SU-DHL-6 (cell line): ENCODE measurements at regions not wholly inside any gene's neighbourhood (a gene's known extent, or its start where the extent isn't known, plus 50 kb on each side); places are given as distances from the start of the nearest gene placed in this dataset.

ENCODE experiments used
- H2AFZ ChIP-seq: fragments of 200-600 bp; sonication (generic); 2 replicates; pipeline ENCODE4 v1.6.1; 2014; ENCODE audit warnings: low read depth, mild to moderate bottlenecking, moderate library complexity, mixed read lengths, antibody characterized with exemption, low read length; ENCODE audit not compliant: severe bottlenecking
- H3F3A ChIP-seq: fragments of 200-600 bp; shearing (Covaris generic); 2 replicates; pipeline ENCODE4 v1.6.0; 2016; ENCODE audit warnings: antibody characterized with exemption, mild to moderate bottlenecking; ENCODE audit not compliant: insufficient read depth
- H3K27ac ChIP-seq: fragments of 200-600 bp; sonication (generic); 2 replicates; pipeline ENCODE4 v1.5.1; 2016; ENCODE audit warnings: low read depth, mild to moderate bottlenecking, low read length, moderate library complexity, mixed read lengths
- H3K27me3 ChIP-seq: fragments of 200-600 bp; sonication (generic), shearing (Covaris generic); 2 replicates; pipeline ENCODE4 v1.6.0; 2014; ENCODE audit warnings: mild to moderate bottlenecking, low read length
- H3K36me3 ChIP-seq: fragments of 200-600 bp; sonication (generic); 2 replicates; pipeline ENCODE4 v1.6.1; 2014; ENCODE audit warnings: mild to moderate bottlenecking, low read length, mixed read lengths
- H3K4me2 ChIP-seq: fragments of 300-600, 200-600 bp; shearing (Covaris generic), sonication (generic); 2 replicates; pipeline ENCODE4 v1.6.0; 2014; ENCODE audit warnings: low read length, low read depth, mild to moderate bottlenecking; ENCODE audit not compliant: poor library complexity, severe bottlenecking
- H3K4me3 ChIP-seq: fragments of 200-600 bp; sonication (generic); 2 replicates; pipeline ENCODE4 v1.5.1; 2014; ENCODE audit warnings: antibody characterized with exemption, low read length, mild to moderate bottlenecking, mixed read lengths; ENCODE audit not compliant: insufficient read depth, poor library complexity, severe bottlenecking
- H3K79me2 ChIP-seq: fragments of 200-600 bp; sonication (generic); 2 replicates; pipeline ENCODE4 v1.6.1; 2014; ENCODE audit warnings: mild to moderate bottlenecking, low read length, moderate library complexity; ENCODE audit not compliant: insufficient read depth
- H3K9ac ChIP-seq: fragments of 200-600 bp; sonication (generic); 2 replicates; pipeline ENCODE4 v1.7.0; 2014; ENCODE audit warnings: mild to moderate bottlenecking, low read length
- H3K9me2 ChIP-seq: fragments of 200-600 bp; sonication (generic); replicated peaks from 2 replicates; pipeline ENCODE4 v1.6.1; 2014; ENCODE audit warnings: low read length; ENCODE audit not compliant: insufficient read depth
- H3K9me3 ChIP-seq: fragments of 200-600 bp; sonication (generic); 2 replicates; pipeline ENCODE4 v1.6.1; 2014; ENCODE audit warnings: low read length, mixed read lengths; ENCODE audit not compliant: insufficient read depth
- H4K20me1 ChIP-seq: fragments of 200-600 bp; sonication (generic); 2 replicates; pipeline ENCODE4 v1.6.1; 2014; ENCODE audit warnings: low read depth, mild to moderate bottlenecking, antibody characterized with exemption, low read length, moderate library complexity, mixed read lengths
- CTCF ChIP-seq: fragments of 200-600 bp; sonication (generic); IDR thresholded peaks from one replicate; pipeline ENCODE4 v1.5.1; 2017; ENCODE audit warnings: antibody characterized with exemption, mild to moderate bottlenecking, low read length, moderate library complexity; ENCODE audit not compliant: insufficient read depth, poor library complexity, severe bottlenecking
- EZH2phosphoT487 ChIP-seq: fragments of 200-600 bp; sonication (generic), shearing (Covaris generic); conservative IDR thresholded peaks from 2 replicates; pipeline ENCODE4 v1.6.1; 2018; ENCODE audit warnings: mild to moderate bottlenecking, antibody characterized with exemption, low read length, moderate library complexity, mixed read lengths

GRCh38 chr16:82368041-82368440 is 198.0 kb upstream of the MPHOSPH6 start:
- Histone ChIP-seq H3K27me3 (no peaks in the 10 kb centered on the region), H4K20me1 (no peaks in the 10 kb centered on the region), H2AFZ (no peak overlapping the region), H3K27ac (no peak overlapping the region), H3K9me2 (no peaks in the 10 kb centered on the region), H3K4me2 (no peak overlapping the region), H3K9ac (no peak overlapping the region), H3F3A (no peaks in the 10 kb centered on the region), H3K9me3 (no peaks in the 10 kb centered on the region), H3K4me3 (no peak overlapping the region), H3K36me3 (no peaks in the 10 kb centered on the region), H3K79me2 (no peaks in the 10 kb centered on the region)
- no peak for TF ChIP-seq CTCF
- TF ChIP-seq EZH2phosphoT487: no peak

GRCh38 chr16:82366462-82366861 is 196.4 kb upstream of the MPHOSPH6 start:
- H3K27me3 ChIP-seq: no peaks in the 10 kb centered on the region
- no peaks in the 10 kb centered on the region for H4K20me1 ChIP-seq
- no peak overlapping the region for H3K9ac ChIP-seq
- no peak overlapping the region for H3K4me3 ChIP-seq
- no peaks in the 10 kb centered on the region for H3K9me3 ChIP-seq
- no peaks in the 10 kb centered on the region for H3K36me3 ChIP-seq
- no peak overlapping the region for H3K4me2 ChIP-seq
- no peaks in the 10 kb centered on the region for H3K79me2 ChIP-seq
- no peaks in the 10 kb centered on the region for H3K9me2 ChIP-seq
- no peak for TF ChIP-seq CTCF
- no peak for TF ChIP-seq EZH2phosphoT487
- no peak overlapping the region for H3K27ac ChIP-seq
- H2AFZ ChIP-seq: no peak overlapping the region
- H3F3A ChIP-seq: no peaks in the 10 kb centered on the region

- H3K27ac ChIP-seq: no peak overlapping the region
- no peak overlapping the region for H3K9ac ChIP-seq
- H3K27me3 ChIP-seq: no peaks in the 10 kb centered on the region
- no peak overlapping the region for H2AFZ ChIP-seq
- H3K4me2 ChIP-seq: no peak overlapping the region
- H4K20me1 ChIP-seq: no peaks in the 10 kb centered on the region
- H3F3A ChIP-seq: no peaks in the 10 kb centered on the region
- H3K79me2 ChIP-seq: no peaks in the 10 kb centered on the region
- no peaks in the 10 kb centered on the region for H3K9me3 ChIP-seq
- no peaks in the 10 kb centered on the region for H3K9me2 ChIP-seq
- no peak overlapping the region for H3K4me3 ChIP-seq
- H3K36me3 ChIP-seq: no peaks in the 10 kb centered on the region
- TF ChIP-seq CTCF (no peak), EZH2phosphoT487 (no peak)
Observed at GRCh38 chr16:82364690-82365089, 194.7 kb upstream of the MPHOSPH6 start.
